GM12874 (cell line): ENCODE measurements at regions not wholly inside any gene's neighbourhood (a gene's known extent, or its start where the extent isn't known, plus 50 kb on each side); places are given as distances from the start of the nearest gene placed in this dataset.

Source experiments
- TF ChIP-seq, protein P1 (sequence below): IDR thresholded peaks from 2 replicates; pipeline ENCODE4 v1.5.1; 2011; ENCODE audit warnings: low read depth, mild to moderate bottlenecking, control low read depth, low read length, moderate library complexity; ENCODE audit not compliant: insufficient read depth

DNA sequence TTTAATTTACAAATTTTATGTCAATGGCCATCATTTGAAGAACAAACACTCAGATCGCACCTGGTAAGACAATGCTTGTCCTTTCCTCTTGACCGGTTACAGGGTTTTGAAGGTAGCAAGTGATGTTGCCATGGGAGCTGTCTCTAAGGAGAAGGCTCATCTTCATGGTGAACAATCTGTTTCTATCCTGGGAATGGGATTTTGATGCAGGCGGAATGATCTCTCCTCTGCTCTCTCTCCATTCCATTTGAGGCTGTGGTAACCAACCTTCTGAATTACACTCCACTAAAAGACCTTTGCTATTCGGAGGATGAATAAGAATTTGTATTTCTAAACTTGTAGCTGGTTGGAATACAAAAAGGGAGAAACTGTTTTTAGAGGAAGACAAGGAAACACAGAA, 57.9 kb upstream of the SLC5A9 start:
- TF ChIP-seq, protein P1, sequence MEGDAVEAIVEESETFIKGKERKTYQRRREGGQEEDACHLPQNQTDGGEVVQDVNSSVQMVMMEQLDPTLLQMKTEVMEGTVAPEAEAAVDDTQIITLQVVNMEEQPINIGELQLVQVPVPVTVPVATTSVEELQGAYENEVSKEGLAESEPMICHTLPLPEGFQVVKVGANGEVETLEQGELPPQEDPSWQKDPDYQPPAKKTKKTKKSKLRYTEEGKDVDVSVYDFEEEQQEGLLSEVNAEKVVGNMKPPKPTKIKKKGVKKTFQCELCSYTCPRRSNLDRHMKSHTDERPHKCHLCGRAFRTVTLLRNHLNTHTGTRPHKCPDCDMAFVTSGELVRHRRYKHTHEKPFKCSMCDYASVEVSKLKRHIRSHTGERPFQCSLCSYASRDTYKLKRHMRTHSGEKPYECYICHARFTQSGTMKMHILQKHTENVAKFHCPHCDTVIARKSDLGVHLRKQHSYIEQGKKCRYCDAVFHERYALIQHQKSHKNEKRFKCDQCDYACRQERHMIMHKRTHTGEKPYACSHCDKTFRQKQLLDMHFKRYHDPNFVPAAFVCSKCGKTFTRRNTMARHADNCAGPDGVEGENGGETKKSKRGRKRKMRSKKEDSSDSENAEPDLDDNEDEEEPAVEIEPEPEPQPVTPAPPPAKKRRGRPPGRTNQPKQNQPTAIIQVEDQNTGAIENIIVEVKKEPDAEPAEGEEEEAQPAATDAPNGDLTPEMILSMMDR: no peak

DNA sequence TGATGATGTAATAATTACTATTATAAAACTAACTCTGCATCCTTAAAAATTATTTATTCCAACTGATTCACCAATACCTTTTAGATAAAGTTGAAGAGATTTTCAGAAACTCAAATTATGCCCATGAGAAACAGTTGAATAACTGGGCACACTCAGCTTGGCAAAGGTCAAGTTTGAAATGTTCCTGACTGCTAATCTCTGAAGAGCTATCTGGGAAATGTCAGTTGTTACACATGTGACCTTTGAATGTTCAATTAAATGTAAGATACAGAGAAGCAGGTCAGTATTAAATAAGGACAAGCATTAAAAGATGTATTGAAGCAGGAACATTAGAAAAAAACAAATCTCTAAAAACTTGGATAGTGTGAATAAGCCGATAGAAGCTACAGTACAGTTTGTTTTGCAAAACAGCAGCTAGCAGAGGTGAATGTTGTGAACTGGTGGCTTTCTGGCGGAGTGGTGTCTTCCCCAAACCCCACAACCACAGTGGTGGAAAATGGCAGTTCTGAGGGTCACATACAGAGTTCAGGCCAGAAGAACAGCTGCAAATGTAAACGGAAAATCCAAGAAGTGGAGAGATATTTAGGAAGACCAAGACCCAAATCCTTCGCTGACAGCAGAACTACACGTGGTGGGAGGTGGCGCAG, 61.9 kb upstream of the SLC5A9 start:
- TF ChIP-seq, protein P1: no peak

DNA sequence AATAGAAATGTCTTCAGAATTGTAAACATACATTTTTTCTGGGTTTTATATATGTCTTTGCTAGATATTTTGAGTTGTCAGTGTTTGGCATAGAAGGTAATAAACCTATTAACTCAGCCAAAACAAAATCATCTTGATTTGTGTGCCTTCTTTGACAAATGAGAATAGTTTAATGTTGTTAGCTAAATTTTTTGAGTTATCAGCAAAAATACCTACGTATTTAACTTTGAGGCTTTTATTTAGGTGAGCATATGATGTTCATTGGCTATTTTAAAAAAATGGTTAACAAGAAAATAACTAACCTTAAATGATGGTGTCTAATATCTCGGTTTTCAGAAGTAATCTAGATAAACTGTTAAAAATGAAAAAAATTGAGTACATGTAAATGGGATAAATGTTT, 83.2 kb upstream of the SLC5A9 start:
- TF ChIP-seq, protein P1: no peak

DNA sequence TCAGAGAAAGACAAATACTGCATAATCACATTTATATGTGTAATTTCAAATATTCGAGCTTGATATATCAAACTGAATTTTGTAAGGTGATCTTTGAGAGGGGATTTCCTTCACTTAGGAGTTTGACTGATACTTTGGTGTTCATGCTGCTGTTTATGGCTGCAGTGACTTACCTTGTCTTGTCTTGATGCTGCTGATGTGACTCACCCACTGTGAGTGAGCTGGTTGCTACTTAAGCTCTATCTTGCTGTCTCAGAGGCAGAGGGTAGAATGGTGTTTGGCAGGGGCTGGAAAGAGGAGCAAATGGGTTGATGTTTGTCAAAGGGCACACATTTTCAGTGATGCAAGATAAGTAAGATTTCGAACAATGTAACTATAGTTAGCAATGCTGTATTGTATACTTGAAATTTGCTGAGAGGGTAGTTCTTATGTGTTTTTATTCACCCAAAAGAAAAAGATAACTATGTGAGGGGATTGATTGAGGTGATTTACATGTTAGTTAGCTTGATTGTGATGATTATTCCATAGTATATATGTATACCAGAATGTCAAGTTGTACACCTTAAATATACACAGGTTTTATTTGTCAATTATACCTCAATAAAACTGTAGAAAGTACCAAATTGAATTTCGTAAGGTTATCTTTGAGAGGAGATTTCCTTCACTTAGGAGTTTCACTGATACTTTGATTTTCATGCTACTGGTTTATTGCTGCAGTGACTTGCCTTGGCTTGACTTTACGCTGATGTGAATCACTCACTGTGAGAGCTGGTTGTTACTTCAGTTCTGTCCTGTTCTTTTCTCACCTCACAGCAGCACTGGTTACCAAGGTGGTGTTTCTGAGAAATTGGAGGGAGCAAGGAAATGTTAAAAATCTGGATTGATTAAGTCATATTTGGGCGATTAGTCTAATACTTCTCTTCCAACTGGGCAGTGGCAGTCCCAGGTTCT, 94.5 kb upstream of the SLC5A9 start:
- TF ChIP-seq, protein P1: no peak

DNA sequence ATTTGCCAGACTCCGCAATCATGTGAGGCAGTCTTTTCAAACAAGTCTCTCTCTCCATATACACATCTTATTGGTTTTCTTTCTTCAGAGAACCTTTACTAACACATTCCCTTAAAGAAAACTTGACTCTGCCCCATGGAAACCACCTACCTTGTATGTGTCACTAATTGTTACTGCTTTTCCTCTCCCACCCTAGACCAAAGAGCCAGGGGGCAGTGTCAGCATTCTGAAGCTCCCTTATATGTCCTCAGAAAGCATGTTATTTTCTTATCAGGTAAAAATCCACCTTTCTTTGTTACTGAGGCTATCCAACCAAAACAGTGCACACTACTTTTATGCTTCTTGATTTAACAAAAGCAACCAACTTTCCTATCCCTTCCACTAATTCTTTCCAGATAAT, 98.9 kb upstream of the SLC5A9 start:
- TF ChIP-seq, protein P1: no peak

DNA sequence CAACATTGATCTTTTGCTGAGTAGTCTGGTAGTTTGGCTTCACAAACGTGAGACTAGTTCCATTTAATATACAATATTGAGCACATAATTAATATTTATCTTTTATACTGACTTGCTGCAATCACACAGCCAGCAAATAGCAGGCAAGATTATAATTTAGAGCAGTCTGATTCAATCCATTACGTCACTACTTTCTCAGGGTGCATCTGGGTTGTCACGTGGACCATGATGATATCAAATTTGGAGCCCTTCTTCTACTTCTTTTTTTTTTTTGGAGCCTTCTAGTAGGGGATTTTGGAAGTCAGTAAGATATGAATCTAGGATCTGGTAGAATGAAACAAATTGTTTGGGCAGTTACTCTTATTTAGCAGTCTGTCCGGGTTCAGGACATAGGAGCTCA, 100.6 kb upstream of the SLC5A9 start:
- TF ChIP-seq, protein P1: no peak

DNA sequence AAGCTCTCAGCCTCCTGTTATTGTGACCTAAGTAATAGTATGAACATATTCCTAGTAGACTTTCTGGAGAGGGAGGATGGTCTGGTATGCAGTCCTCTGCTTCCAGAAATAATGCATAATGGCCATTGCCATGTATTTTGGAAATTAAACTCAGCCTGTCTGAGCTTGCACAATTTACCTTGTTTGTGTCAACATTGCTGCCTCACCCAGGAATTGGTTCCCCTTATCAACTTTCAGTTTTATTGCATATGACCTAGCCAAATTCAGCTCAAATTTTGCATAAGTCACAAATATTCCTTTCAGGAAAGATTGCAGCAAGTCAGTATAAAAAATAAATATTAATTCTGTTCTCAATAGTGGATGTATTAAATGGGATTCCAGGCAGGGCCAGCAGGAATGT, 101.9 kb upstream of the SLC5A9 start:
- TF ChIP-seq, protein P1: no peak
